ENCODE measurements at regions not wholly inside any gene's neighbourhood (a gene's known extent, or its start where the extent isn't known, plus 50 kb on each side); places are given as distances from the start of the nearest gene placed in this dataset.

DNA sequence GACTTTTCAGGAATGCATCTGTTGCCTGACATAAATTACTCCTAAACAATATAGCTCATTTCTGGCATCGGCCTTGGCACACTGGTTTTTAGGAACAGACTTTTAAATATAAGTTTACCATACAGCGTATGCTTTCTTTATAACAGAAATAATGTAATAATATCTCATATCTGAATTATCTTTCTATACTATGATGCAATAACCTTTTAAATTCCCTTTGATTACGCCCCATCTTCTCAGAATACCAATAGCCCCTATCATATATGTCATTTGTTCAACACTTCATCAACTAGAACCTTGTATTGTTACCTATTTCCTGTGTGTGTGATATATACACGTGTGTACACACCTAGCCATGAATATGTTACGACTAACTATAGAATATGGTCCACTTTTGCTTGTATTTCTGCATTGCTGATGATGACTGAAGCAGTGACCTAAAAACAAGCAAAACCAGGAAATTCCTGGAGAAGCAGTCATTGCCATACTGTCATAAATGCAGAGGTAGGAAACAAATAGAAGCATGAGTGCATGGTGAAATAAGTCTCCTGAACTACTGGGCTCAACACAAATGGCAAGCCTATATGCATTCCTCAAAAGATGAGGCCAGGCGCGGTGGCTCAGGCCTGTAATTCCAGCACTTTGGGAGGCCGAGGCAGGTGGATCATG is 618.4 kb upstream of the NRP1 start:
- Histone ChIP-seq H3K4me1 (no peaks in the 10 kb centered on the region), H3K4me3 (no peak overlapping the region), H3K27me3 (no peaks in the 10 kb centered on the region), H3K9me3 (no peaks in the 10 kb centered on the region), H3K36me3 (no peaks in the 10 kb centered on the region), H3K27ac (no peak overlapping the region)
- DNase-seq, result no peak
- TF ChIP-seq POLR2A (IDR thresholded peaks at IDR 0.05), result no peak
- no peak for TF ChIP-seq CTCF (IDR thresholded peaks at IDR 0.05)

DNA sequence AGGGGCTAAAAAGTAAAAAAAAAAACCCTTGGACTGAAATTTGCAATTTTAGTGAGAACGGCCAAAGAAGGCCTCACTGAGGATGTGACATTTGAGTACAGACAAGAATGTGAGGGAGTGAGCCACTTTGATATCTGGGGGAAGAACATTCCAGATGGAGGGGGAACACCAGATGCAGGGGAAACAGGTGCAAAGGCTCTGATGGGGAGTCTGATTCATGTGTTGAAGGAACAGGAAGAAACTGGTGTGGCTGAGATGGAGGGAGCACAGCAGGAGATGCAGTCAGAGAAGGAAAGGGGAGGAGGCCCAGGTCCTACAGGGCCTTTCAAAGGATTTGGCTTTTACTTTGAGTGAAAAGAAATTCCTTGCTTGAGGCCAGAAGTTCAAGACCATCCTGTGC is 615.7 kb upstream of the NRP1 start:
- Histone ChIP-seq H3K36me3 (no peaks in the 10 kb centered on the region), H3K27ac (no peak overlapping the region)

GRCh38 chr10:33947544-33947943 is 613.1 kb upstream of the NRP1 start:
- H3K36me3 ChIP-seq, result no peaks in the 10 kb centered on the region
- no peak overlapping the region for H3K4me3 ChIP-seq
- no peaks in the 10 kb centered on the region for H3K27me3 ChIP-seq
- no peaks in the 10 kb centered on the region for H3K4me1 ChIP-seq
- H3K27ac ChIP-seq, result no peak overlapping the region
- no peak for TF ChIP-seq POLR2A (IDR thresholded peaks at IDR 0.05)
- no peak for TF ChIP-seq CTCF (IDR thresholded peaks at IDR 0.05)
- H3K9me3 ChIP-seq, result no peaks in the 10 kb centered on the region
- no peak for DNase-seq

More for the DNA sequence above, 615.7 kb upstream of the NRP1 start:
- no peaks in the 10 kb centered on the region for H3K4me1 ChIP-seq
- no peak for TF ChIP-seq POLR2A (IDR thresholded peaks at IDR 0.05)
- no peak for TF ChIP-seq CTCF (IDR thresholded peaks at IDR 0.05)
- H3K4me3 ChIP-seq, result no peak overlapping the region
- DNase-seq, result no peak
- H3K27me3 ChIP-seq, result no peaks in the 10 kb centered on the region
- H3K9me3 ChIP-seq, result no peaks in the 10 kb centered on the region

GRCh38 chr10:33945051-33945450 is 610.6 kb upstream of the NRP1 start:
- Histone ChIP-seq H3K4me3 (no peak overlapping the region), H3K9me3 (no peaks in the 10 kb centered on the region), H3K36me3 (no peaks in the 10 kb centered on the region), H3K27me3 (no peaks in the 10 kb centered on the region), H3K27ac (no peak overlapping the region), H3K4me1 (no peaks in the 10 kb centered on the region)
- TF ChIP-seq POLR2A (IDR thresholded peaks at IDR 0.05) (no peak), CTCF (IDR thresholded peaks at IDR 0.05) (no peak)
- no peak for DNase-seq

DNA sequence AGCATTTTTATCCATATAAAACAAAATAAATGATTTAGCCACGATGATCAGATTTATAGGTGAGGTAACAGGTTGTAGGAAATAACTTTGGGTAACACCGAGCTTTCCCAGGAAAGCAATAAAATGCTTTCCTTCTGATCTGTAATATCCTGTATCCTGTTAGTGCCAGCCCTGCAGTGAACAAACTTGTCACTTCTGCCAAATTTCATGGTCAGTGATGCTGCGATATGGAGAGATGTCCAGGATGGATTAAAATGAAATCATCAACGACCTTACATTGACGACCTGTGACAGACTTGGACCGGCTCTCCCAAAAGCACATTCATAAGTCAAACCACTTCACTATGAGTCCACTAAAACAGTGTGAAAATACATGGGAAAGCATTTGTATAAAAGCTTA is 608.0 kb upstream of the NRP1 start:
- Histone ChIP-seq H3K9me3 (no peaks in the 10 kb centered on the region), H3K36me3 (no peaks in the 10 kb centered on the region), H3K27me3 (no peaks in the 10 kb centered on the region), H3K27ac (no peak overlapping the region), H3K4me3 (no peak overlapping the region), H3K4me1 (no peaks in the 10 kb centered on the region)
- no peak for TF ChIP-seq POLR2A (IDR thresholded peaks at IDR 0.05)
- DNase-seq, result no peak

DNA sequence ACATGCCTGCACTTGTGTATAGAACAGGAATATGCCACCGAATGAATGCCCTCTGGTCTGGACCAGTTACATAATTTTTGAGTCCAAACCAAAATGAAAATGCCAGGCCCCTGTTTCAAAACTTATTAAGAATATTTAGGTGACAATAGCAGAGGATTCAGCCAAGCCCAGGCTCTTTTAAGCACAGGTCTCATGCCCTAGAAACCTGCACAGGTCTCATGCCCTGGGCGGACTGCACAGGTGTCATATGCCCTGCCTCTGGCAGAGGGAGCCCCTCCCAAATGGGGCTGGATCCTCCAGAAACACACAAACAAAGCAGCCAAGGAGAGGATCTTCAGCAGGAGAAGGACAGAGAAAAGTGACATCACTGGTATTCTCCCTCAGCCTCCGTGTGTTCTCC is 605.4 kb upstream of the NRP1 start:
- no peak for DNase-seq
- H3K9me3 ChIP-seq, result no peaks in the 10 kb centered on the region
- no peak overlapping the region for H3K4me3 ChIP-seq
- TF ChIP-seq CTCF (IDR thresholded peaks at IDR 0.05), result no peak
- TF ChIP-seq POLR2A (IDR thresholded peaks at IDR 0.05), result no peak
- H3K27me3 ChIP-seq, result no peaks in the 10 kb centered on the region
- H3K4me1 ChIP-seq, result no peaks in the 10 kb centered on the region
- no peaks in the 10 kb centered on the region for H3K36me3 ChIP-seq
- no peak overlapping the region for H3K27ac ChIP-seq
